ENCODE measurements at regions not wholly inside any gene's neighbourhood (a gene's known extent, or its start where the extent isn't known, plus 50 kb on each side); places are given as distances from the start of the nearest gene placed in this dataset.

GRCh38 chr20:61106438-61106837, 145.6 kb upstream of the CDH4 start:
- TF ChIP-seq CTCF (IDR thresholded peaks at IDR 0.05) (no peak), EZH2 (IDR thresholded peaks at IDR 0.05) (no peak)
